ENCODE measurements at regions not wholly inside any gene's neighbourhood (a gene's known extent, or its start where the extent isn't known, plus 50 kb on each side); places are given as distances from the start of the nearest gene placed in this dataset.

DNA sequence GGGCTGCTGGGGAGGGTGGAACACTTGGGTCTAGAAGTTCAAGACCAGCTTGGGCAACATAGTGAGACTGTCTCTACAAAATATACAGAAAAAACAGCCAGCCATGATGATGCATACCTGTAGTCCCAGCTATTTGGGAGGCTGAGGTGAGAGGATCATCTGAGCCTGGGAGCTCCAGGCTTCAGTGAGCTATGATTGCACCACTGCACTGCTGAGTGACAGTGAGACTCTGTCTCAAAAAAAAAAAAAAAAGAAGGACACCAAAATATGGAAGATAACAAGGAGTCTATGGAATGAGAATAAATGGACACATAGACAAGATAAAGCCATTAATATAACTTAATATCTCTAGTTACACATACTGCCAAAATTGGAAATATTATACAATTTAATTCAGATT is 62.7 kb upstream of the IL15 start:
- DNase-seq (ENCODE audit: low read depth in 3 of 3, low spot score in 2 of 3), result no peak

DNA sequence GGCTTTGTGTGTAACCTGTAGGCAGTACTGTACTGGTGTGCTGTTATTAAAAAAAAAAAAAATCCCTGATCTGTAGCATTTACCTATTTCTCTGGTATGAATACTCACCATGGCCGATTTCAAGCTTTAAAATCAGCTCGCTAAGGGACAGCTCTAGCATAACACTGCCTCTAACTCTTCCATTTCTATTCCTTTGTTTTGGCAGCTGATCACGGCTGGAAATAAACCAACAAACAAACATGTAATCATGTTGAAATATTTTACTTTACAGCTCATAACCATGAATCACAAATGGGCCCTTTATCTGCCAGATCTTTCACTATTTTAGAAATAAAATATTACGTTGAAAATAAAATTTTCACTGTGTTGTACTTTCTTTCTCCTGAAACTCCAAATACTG is 60.5 kb upstream of the IL15 start:
- DNase-seq (ENCODE audit: low read depth in 3 of 3, low spot score in 2 of 3), result no peak

- DNase-seq (ENCODE audit: low read depth in 3 of 3, low spot score in 2 of 3), result no peak
Observed at GRCh38 chr4:141576585-141577110, 59.7 kb upstream of the IL15 start.

- no peak for DNase-seq (ENCODE audit: low read depth in 3 of 3, low spot score in 2 of 3)
Observed at GRCh38 chr4:141578451-141578850, 57.9 kb upstream of the IL15 start.

DNA sequence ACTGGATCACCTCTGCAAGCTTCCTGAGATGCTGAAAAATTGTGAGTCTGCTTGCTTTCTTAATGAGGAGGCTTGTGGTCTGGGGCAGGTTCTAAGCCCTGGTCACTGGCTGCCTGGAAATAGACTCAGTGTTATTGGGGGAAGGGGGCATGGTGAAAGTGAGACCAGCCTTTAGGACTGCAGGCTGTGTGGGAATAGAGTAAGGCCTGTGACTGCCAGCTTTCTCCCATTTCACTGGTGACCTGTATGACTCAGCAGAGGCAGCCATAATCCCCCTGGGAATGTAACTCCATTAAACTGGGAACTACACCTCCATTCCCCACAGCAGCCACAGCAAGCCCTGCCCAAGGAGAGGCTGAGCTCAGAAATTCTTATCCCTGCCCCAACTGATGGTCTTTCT is 55.9 kb upstream of the IL15 start:
- no peak for DNase-seq (ENCODE audit: low read depth in 3 of 3, low spot score in 2 of 3)

All from right renal cortex interstitium (tissue), 3 donors.